Activated naive CD8-positive, alpha-beta T cell (primary cell): ENCODE measurements at regions not wholly inside any gene's neighbourhood (a gene's known extent, or its start where the extent isn't known, plus 50 kb on each side); places are given as distances from the start of the nearest gene placed in this dataset.

Source experiments
- H3K27ac Mint-ChIP-seq: one replicate; pipeline ENCODE4 v1.8.0; 2021; ENCODE audit warnings: mixed read lengths
- H3K27me3 Mint-ChIP-seq: one replicate; pipeline ENCODE4 v1.8.0; 2021; ENCODE audit warnings: mixed read lengths
- H3K36me3 Mint-ChIP-seq: one replicate; pipeline ENCODE4 v1.8.0; 2021; ENCODE audit warnings: mixed read lengths
- H3K4me1 Mint-ChIP-seq: one replicate; pipeline ENCODE4 v1.8.0; 2021; ENCODE audit warnings: low read depth, mixed read lengths
- H3K4me3 Mint-ChIP-seq: one replicate; pipeline ENCODE4 v1.8.0; 2021; ENCODE audit warnings: mild to moderate bottlenecking, mixed read lengths
- H3K9me3 Mint-ChIP-seq: one replicate; pipeline ENCODE4 v1.8.0; 2021; ENCODE audit warnings: low read depth, mixed read lengths

DNA sequence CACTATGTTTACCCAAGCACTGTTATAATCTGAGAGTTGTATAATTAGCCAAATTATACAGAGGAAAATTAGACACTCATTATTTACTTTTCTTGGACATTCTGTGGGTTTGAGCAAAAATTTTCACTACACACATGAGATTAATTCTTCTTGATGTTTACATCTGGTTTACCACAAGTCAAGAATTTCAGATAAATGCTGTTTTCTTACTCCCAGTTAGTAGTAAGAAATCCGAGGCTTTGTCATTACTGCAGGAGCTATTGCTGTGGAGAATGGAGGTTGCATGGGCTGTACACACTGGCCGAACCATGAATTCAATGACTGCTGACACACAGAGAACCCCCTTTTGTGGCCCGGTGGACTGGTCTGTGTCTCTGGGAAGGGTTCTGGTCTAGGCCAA lies 207.7 kb upstream of the CFAP20DC start:
- H3K27me3 Mint-ChIP-seq, result no peaks in the 10 kb centered on the region
- H3K27ac Mint-ChIP-seq, result no peak overlapping the region
- H3K4me1 Mint-ChIP-seq, result no peaks in the 10 kb centered on the region
- no peaks in the 10 kb centered on the region for H3K9me3 Mint-ChIP-seq
- H3K4me3 Mint-ChIP-seq, result no peak overlapping the region
- H3K36me3 Mint-ChIP-seq, result no peaks in the 10 kb centered on the region

DNA sequence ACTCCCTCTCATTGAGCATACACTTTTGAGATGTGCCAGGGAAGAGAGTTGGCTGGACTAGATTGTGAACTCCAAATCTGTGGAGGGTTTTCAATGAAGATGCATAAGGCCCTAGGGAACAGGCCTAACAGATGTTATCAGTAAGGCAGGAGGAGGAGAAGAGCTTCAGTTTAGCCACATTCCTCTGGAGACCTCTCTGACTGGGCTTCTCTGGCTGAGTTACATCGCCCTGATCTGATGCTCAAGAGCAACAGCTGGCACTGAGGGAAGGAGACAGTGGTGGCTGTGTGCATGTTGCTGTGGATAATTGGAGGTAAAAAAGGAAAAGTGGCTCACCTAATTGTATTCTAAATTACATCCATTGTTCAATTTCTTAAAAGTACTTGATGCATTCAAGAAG lies 206.4 kb upstream of the CFAP20DC start:
- Mint-ChIP-seq H3K4me3 (no peak overlapping the region), H3K4me1 (no peaks in the 10 kb centered on the region), H3K27me3 (no peaks in the 10 kb centered on the region), H3K36me3 (no peaks in the 10 kb centered on the region), H3K27ac (no peak overlapping the region), H3K9me3 (no peaks in the 10 kb centered on the region)

DNA sequence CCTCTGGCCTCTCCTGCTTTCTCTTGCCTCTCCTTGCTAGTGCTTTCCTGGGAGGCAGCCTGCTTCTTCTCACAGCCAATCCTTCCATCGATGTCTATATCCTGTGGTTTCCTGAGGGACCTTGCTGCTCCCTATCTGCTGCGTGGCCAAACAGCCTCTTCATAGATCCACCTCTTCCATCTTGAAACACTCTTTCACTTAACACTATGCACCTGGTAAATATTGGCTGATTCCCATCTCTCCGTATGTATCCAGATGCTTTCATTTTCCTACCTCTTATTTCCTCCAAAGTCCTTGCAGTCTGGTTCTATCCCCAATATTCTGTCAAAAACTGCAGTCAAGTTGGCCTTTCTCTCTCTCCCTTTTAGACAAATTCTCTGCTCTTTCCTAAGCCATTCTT lies 205.2 kb upstream of the CFAP20DC start:
- Mint-ChIP-seq H3K9me3 (no peaks in the 10 kb centered on the region), H3K27ac (no peak overlapping the region), H3K4me1 (no peaks in the 10 kb centered on the region), H3K4me3 (no peak overlapping the region), H3K27me3 (no peaks in the 10 kb centered on the region), H3K36me3 (no peaks in the 10 kb centered on the region)

DNA sequence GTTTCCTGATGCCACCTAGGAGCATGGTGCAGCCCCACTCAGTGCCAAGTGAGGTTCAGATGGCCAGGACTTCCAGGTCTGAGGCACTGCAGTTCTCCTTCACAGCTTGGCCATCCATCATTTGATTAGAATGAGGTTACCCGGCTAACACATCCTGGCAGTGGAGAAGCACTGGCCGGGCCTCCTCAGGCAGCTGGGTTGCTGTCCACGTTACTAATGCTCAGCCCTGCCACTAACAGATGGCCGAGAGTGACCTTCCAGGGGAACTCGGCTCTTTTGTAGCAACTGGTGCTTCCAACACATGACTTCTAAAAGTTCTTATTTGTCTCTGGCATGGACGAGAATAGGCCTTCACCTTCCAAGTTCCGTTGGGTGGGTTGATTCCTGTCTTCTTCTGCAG lies 204.6 kb upstream of the CFAP20DC start:
- Mint-ChIP-seq H3K36me3 (no peaks in the 10 kb centered on the region), H3K4me1 (no peaks in the 10 kb centered on the region), H3K27me3 (no peaks in the 10 kb centered on the region), H3K9me3 (no peaks in the 10 kb centered on the region), H3K27ac (no peak overlapping the region), H3K4me3 (no peak overlapping the region)

DNA sequence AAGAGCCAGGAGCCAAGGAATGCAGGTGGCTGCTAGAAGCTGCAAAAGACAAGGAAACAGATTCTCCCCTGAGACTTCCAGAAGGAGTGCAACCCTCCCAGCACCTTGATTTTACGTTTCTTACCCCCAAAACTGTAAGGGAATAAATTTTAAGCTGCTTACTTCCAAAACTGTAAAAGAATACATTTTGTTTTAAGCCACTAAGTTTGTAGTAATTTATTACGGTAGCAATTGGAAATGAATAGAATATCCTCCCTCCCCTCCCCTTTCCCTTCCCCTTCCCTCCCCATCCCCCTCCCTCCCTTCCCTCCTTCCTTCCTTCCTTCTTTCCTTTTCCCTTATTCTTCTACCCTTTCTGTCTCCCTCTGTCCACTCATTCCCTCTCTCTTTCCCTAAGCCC lies 203.7 kb upstream of the CFAP20DC start:
- no peak overlapping the region for H3K27ac Mint-ChIP-seq
- no peaks in the 10 kb centered on the region for H3K4me1 Mint-ChIP-seq
- H3K27me3 Mint-ChIP-seq, result no peaks in the 10 kb centered on the region
- H3K4me3 Mint-ChIP-seq, result no peak overlapping the region
- no peaks in the 10 kb centered on the region for H3K36me3 Mint-ChIP-seq
- H3K9me3 Mint-ChIP-seq, result no peaks in the 10 kb centered on the region

DNA sequence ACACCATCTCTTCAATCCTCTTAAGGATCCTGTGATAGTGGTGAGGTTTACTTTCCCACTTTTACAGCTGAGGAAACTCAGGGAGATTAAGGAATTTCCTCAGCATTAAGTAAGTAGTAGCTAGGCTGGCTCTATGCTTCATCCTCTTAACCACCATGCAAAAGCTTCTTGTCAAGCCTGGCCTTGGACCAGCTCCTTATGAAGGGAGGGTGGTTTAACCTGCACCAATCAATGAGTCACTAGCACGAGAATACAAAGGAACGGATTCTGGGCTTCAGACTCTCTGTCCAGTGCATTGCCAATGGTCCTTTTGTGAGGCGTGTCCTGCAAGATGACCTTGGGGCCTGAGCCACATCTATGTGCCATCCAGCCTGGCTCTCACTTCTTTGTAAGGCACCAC lies 202.0 kb upstream of the CFAP20DC start:
- H3K9me3 Mint-ChIP-seq, result no peaks in the 10 kb centered on the region
- no peak overlapping the region for H3K27ac Mint-ChIP-seq
- H3K4me1 Mint-ChIP-seq, result no peaks in the 10 kb centered on the region
- H3K4me3 Mint-ChIP-seq, result no peak overlapping the region
- no peaks in the 10 kb centered on the region for H3K27me3 Mint-ChIP-seq
- H3K36me3 Mint-ChIP-seq, result no peaks in the 10 kb centered on the region

DNA sequence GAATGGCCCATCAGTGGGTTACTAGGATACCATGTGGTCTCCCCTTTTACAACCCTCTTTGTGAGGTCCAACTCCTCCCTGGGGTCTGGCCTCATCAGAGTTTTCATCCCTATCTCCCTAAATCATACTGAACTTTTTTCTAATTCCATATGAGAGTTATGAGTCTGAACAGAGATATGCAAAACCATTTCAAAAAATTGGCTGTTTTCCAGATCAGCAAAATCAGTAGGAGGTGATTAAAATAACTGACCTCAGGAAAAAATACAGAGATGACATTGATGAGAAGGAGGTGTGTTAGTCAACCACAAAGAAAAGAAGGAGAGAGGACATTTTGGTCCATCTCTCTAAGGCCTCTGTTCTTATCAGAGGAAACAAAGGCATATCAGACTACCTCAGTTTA lies 200.8 kb upstream of the CFAP20DC start:
- Mint-ChIP-seq H3K4me3 (no peak overlapping the region), H3K36me3 (no peaks in the 10 kb centered on the region), H3K4me1 (no peaks in the 10 kb centered on the region), H3K27me3 (no peaks in the 10 kb centered on the region), H3K9me3 (no peaks in the 10 kb centered on the region), H3K27ac (no peak overlapping the region)

DNA sequence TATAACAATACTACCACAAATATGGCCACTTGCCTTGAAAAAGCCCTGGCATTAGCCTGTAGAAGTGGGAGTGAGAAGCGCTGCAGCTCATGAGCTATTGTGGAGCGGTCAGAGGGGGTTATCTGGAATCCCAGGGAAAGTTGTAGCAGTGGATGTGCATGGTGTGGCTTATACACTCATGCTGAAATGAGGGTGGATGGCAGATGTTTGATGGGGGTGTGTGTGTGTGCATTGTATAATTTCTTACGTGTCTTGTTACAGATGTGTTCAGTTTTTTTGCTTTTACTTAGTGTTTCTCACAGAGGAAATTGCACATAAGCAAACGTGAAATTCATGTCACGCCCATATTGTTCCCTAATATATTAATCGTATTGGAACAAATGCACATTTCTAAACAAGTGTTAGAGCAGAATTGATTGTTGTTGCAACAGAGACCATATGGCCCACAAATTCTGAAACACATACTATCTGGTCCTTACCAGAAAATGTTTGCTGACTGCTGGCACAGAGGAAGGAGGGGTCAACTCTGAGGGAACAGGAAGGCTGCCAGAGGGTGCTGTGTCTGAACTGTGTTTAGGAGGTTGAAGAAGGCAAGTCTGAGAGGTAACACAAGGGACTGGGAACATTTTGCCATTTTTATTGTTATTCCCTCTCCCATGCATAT lies 200.0 kb upstream of the CFAP20DC start:
- no peaks in the 10 kb centered on the region for H3K27me3 Mint-ChIP-seq
- H3K27ac Mint-ChIP-seq, result no peak overlapping the region
- H3K36me3 Mint-ChIP-seq, result no peaks in the 10 kb centered on the region
- no peaks in the 10 kb centered on the region for H3K4me1 Mint-ChIP-seq
- no peak overlapping the region for H3K4me3 Mint-ChIP-seq
- H3K9me3 Mint-ChIP-seq, result no peaks in the 10 kb centered on the region

DNA sequence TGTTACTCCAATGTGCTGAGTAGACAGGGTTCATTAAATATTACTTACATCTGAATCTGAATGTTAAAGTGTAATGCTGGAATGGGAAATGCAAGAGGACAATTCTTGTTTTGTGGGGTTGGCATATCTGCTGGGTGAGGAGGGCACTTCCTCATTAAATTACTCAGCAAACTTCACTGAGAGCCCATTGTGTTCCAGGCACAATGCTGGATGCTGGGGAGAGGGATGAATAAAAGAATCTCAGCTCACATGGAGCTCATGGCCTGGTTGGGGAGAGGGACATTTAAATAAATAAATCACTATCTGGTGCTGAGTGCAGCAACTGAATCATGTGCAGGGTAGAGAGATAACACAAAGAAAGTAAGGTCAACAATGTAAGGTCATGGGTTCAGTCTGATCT lies 199.2 kb upstream of the CFAP20DC start:
- Mint-ChIP-seq H3K27ac (no peak overlapping the region), H3K9me3 (no peaks in the 10 kb centered on the region), H3K27me3 (no peaks in the 10 kb centered on the region), H3K36me3 (no peaks in the 10 kb centered on the region), H3K4me1 (no peaks in the 10 kb centered on the region), H3K4me3 (no peak overlapping the region)

DNA sequence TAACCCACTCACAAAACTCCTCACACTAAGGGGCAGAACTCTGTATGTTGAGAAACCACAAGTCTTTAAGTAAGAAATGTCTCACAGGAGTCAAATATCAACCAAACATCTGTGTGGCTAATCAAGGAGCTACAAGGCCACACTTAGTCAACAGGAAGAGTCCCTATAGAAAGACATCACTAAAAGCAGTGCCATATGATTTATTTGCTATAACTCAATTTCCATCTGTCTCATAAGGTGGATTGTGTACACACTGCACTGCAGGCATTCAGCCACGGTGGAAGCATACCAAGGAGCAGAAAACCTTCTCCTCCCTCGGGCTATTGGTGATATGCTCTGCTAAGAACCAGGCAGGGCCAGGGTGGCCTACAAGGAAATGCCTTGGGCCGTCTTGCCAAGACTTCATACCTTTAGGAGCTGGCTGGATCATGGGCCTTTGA lies 197.6 kb upstream of the CFAP20DC start:
- H3K36me3 Mint-ChIP-seq, result no peaks in the 10 kb centered on the region
- H3K4me1 Mint-ChIP-seq, result no peaks in the 10 kb centered on the region
- no peaks in the 10 kb centered on the region for H3K9me3 Mint-ChIP-seq
- H3K27me3 Mint-ChIP-seq, result no peaks in the 10 kb centered on the region
- H3K4me3 Mint-ChIP-seq, result no peak overlapping the region
- no peak overlapping the region for H3K27ac Mint-ChIP-seq

DNA sequence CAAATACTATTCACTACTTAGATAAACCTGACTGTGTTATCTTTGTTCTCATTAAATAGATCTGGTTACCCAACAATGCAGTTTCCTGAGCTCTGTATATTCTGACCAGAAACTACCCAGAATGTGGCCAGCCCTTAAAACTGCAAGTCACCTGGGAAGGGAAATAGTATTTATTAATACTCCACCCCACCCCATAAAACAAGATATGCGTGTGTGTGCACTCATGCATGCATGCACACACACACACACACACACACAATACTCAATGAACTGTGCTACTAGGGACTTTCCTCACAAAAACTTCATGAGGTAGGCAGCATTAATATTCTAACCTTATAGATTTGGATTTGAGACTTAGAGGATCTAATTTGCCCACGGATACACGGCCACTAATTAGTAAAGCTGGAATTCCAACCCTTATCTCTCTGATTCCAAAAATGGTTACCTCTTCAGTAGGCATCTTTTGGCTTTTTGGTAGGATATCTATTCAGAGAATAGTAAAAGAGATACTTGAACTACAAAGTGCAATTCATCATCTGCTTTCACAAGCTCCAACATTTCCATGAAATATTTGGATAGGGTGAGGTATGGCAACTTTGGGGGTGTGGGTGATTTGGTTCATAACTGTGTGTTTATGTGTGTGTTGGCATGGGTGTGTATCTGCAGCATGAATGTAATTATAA lies 197.0 kb upstream of the CFAP20DC start:
- H3K36me3 Mint-ChIP-seq, result no peaks in the 10 kb centered on the region
- H3K4me3 Mint-ChIP-seq, result no peak overlapping the region
- H3K9me3 Mint-ChIP-seq, result no peaks in the 10 kb centered on the region
- H3K27ac Mint-ChIP-seq, result no peak overlapping the region
- no peaks in the 10 kb centered on the region for H3K27me3 Mint-ChIP-seq
- no peaks in the 10 kb centered on the region for H3K4me1 Mint-ChIP-seq

DNA sequence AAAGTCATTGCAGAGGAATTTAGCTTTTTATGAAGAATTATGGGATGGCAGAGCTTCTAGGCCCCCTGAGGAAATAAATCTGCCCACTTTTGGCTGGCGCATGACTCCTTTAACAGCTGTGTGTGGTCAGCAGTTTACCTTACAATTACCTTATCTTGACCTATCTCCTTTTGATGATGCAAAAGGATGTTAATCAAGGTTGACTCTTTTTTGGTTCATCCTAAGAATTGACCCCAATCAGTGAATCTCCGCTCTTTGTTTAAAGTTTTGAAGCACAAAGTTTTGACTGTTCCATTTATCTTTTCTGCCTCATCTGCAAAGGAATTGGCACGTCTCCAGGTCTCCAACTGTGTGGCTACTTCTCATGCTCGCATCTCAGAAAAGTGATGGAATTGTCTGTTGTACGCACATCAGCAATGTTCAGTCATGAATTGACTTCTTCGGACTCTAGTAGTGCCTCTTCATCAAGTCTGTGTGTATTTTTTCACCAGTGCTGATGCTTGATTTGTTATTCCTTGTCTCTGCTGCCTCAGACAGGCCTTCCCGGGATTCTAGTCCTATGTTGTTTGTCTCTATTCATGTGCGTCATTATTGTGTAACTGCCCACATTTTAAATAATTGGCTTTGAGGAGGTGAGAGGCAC lies 196.2 kb upstream of the CFAP20DC start:
- H3K27me3 Mint-ChIP-seq, result no peaks in the 10 kb centered on the region
- H3K9me3 Mint-ChIP-seq, result no peaks in the 10 kb centered on the region
- no peaks in the 10 kb centered on the region for H3K36me3 Mint-ChIP-seq
- no peak overlapping the region for H3K27ac Mint-ChIP-seq
- H3K4me3 Mint-ChIP-seq, result no peak overlapping the region
- H3K4me1 Mint-ChIP-seq, result no peaks in the 10 kb centered on the region

DNA sequence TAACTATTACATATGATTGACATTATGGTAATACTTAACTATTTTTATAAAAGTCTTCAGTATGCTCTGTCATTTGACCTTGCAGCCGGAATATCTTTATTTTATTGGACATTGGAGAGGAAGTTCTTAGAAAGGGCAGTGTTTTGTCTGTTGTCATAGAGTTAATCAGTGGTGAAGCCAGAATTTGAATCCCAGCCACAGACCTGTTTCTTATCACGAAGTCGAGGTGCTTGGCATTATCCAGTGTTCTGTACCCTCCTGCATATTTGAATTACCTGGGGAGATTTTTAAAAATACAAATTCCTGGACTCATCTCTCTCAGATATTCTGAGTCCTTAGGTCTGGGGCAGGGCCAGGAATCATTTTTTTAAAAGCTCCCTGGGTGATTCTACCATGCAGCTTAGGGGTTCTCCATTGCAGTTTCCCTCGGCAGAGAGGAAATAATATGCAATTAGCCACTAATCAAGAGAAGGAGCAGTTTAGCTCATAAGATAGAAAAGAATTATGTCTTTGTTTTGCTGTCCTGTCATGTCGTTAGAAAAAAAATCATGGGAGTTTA lies 195.6 kb upstream of the CFAP20DC start:
- Mint-ChIP-seq H3K4me1 (no peaks in the 10 kb centered on the region), H3K27ac (no peak overlapping the region), H3K27me3 (no peaks in the 10 kb centered on the region), H3K4me3 (no peak overlapping the region), H3K36me3 (no peaks in the 10 kb centered on the region), H3K9me3 (no peaks in the 10 kb centered on the region)

DNA sequence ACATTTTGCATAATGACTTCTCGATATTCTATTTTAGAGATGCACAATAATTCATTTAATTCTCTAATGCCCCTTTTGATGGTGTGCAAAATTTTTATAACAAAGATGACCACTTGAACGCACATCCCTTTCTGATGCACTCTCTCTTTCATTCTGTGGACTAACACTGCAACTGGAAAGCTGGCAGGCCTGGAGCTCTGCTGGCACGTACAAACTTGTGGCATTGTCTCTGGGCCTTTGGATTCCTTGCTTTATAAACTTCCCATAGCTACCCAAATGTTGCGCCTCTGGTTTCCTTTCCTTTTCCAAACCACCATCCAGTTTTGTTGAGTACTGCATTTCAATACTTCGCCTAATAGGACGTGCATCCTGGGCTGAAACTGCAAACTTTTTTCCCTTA lies 194.5 kb upstream of the CFAP20DC start:
- Mint-ChIP-seq H3K4me1 (no peaks in the 10 kb centered on the region), H3K27me3 (no peaks in the 10 kb centered on the region), H3K9me3 (no peaks in the 10 kb centered on the region), H3K36me3 (no peaks in the 10 kb centered on the region), H3K4me3 (no peak overlapping the region), H3K27ac (no peak overlapping the region)

DNA sequence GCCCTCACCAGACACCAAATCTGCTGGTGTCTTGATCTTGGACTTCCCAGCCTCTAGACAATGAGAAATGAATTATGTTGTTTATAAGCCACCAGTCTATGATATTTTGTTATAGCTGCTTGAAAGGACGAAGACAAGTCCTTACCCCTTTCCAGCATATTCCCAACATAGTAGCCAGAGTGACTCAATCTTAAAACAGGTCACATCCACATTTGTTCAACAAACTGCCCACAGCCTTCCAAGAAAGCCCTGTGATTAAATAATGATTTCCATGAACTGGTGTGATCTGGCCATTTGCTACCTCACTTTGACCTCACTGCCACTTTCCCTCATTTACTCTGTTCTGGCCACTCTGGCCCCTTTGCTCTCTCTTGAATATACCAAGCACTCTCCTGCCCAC lies 193.7 kb upstream of the CFAP20DC start:
- Mint-ChIP-seq H3K27ac (no peak overlapping the region), H3K4me3 (no peak overlapping the region), H3K4me1 (no peaks in the 10 kb centered on the region), H3K27me3 (no peaks in the 10 kb centered on the region), H3K9me3 (no peaks in the 10 kb centered on the region), H3K36me3 (no peaks in the 10 kb centered on the region)
